Smooth muscle cell of the brain vasculature (primary cell): ENCODE measurements at regions not wholly inside any gene's neighbourhood (a gene's known extent, or its start where the extent isn't known, plus 50 kb on each side); places are given as distances from the start of the nearest gene placed in this dataset.
"Not testable (repeated sequence)": the region's sequence is repeated elsewhere in the genome, so short reads cannot be mapped to it uniquely, and the experiment has no call there.

Experiments
- DNase-seq: peaks from one replicate; pipeline ENCODE4 v3.0.0-alpha.2; 2012; ENCODE audit warnings: low read depth, low spot score

DNA sequence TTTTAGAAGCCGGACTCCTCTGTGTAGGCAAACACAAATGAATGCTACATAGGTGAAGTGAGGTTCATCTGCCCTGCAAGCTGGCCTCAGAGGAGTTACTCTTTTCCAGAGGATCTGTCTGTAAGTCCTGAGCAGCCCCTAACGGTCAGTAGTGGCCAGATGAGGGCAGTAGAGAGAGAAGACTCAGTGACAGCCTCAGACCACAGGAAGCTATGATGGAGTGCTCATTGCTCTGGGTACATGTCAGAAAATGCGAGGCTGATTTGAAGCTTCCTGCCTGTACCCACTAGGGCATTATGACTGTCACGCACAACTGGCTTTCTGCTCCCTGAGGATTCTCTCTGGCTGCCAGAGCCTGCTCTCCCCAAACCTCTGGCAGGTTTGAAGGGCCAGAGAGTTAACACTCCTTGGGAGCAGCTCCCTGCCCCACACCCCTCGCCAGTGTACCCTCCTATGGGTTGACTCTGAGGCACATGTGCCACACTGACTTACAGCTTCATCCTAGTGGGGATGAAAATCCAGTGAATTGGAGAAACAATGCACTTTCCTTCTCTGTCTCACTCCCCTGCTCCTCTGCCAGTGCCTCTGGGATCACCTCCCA is 141.5 kb downstream of the GABRG2 start:
- no peak for DNase-seq

DNA sequence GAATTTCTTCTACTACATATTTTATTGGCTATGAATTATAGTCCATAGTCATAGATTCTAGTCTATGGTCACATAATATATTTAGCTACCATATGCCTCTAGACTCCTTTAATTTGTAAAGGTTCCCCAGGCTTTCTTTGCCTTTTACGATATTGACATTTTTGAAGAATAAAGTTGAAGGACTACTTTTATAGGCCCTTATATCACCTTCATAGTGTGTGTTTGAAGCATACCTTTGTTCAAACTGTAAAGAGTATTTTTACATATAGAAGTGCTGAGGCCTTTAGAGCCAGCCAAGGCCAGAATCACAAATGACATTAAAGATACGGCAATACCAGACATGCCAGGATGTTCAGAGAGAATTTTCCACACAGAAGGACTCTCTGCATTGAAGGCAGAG is 147.0 kb downstream of the GABRG2 start:
- DNase-seq = no peak

DNA sequence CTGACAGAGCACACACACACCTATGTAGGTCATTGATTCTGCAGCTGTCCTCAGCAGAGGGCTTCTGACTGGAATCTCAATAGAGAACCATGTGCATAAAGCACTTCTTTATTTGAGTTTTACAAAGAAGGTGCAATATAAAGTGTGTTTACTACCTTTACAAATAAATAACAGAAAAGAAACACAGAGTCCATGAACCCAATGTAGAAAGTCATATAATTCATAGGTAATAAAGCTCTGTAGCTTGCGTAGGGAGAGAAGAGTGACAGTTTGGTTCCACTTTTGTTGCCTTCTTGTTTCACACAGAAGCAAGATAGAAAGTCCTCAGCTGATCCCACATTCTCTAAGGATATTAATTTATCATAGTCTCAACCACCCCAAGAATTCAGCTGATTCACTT is 149.5 kb downstream of the GABRG2 start:
- DNase-seq = no peak

DNA sequence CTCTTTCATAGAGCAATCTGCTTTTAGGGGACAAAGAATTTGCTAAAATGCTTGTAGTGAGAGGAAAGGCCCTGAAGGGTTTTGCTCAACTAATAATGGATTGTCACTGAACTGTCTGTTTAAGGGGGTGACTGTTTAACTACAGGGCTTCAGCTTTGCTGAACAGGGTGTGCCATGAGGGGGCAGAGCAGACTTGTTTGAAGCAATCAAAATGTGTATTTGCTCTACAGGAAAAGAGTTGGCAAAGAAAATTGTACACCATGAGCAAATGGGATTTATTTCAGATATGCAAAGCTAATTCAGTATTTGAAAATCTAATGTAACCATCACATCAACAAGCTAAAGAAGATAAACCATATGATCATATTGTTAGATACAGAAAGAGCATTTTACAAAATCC is 154.3 kb downstream of the GABRG2 start:
- no peak for DNase-seq

GRCh38 chr5:162227075-162227474 is 159.5 kb downstream of the GABRG2 start:
- DNase-seq = no peak

- DNase-seq = no peak
Observed at GRCh38 chr5:162230348-162230747, 162.8 kb downstream of the GABRG2 start.

DNA sequence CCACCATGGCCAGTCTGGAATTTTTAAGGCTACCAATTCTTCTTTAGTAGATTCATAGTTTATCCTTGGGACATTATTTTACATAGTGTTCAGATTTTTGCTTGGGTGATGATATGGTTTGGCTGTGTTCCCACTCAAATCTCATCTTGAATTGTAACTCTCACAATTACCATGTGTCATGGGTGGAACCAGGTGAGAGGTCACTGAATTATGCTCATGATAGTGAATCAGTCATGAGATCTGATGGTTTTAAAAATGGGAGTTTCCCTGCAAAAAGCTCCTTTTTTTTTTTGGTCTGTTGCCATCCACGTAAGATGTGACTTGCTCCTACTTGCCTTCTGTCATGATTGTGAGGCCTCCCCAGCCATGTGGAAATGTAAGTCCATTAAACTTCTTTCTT is 163.9 kb downstream of the GABRG2 start:
- no peak for DNase-seq

- no peak for DNase-seq
Observed at GRCh38 chr5:162240734-162241133, 173.2 kb downstream of the GABRG2 start.

GRCh38 chr5:162242416-162242815 is 174.8 kb downstream of the GABRG2 start:
- no peak for DNase-seq

GRCh38 chr5:162243651-162244050 is 176.1 kb downstream of the GABRG2 start:
- no peak for DNase-seq

DNA sequence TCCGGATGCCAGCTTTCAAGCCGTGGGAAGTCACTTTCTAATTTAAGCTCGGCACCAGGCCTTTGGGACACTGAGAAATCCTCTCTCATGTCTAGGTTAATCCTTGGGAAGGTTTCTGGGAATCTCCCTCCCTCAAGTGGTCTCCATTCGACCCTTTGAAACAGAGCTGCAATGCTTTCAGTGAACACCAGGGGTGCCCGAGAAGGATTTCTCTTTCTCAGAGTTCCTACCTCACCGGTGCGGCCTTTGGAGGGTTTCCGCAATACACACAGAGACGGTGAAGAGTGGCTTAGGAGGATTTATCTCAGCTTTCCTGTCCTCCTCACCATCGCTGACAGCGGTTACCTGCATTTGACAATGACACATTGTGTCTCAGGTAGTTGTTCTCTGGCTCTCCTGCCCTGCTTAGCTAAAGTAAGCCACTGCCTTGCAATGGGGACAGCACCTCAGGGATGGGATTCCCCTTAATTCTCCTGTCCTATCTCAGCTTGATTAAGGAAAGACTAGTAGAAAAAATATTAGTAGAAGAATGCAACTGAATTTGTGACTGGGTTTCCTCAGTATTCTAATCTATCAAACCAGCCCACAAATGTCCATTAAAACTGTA is 180.6 kb downstream of the GABRG2 start:
- no peak for DNase-seq

GRCh38 chr5:162256711-162257110 is 189.1 kb downstream of the GABRG2 start:
- no peak for DNase-seq

GRCh38 chr5:162268694-162269481 is 201.3 kb downstream of the GABRG2 start:
- no peak for DNase-seq

GRCh38 chr5:162272417-162272816 is 204.8 kb downstream of the GABRG2 start:
- DNase-seq = no peak

GRCh38 chr5:162274679-162275078 is 207.1 kb downstream of the GABRG2 start:
- DNase-seq = no peak

DNA sequence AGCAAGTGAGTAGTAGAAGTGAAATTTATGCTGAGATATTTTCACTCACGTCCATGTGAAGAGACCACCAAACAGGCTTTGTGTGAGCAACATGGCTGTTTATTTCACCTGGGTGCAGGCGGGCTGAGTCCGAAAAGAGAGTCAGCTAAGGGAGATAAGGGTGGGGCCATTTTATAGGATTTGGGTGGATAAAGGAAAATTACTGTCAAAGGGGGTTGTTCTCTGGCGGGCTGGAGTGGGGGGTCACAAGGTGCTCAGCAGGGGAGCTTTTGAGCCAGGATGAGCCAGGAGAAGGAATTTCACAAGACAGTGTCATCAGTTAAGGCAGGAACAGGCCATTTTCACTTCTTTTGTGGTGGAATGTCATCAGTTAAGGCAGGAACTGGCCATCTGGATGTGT is 207.8 kb downstream of the GABRG2 start:
- not testable (repeated sequence) for DNase-seq

DNA sequence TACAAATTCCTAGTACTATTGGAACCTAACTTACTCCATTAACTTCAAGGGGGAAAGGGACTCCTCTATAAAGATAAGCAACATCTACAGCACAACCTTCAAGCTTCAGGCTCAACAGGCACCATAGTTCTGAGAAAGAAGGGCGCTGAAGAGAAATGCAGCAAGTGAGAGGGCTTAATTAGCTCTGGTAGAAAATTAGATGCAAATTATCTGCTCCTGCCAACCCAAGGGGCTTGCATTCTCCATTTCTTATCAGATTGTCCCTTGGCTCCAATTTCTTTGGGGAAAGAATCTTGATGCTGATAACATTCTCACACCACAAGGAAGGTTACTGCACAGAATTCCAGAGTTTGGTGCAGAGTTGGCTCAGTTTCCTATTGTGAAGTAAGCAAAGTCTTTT is 214.6 kb downstream of the GABRG2 start:
- DNase-seq = no peak

DNA sequence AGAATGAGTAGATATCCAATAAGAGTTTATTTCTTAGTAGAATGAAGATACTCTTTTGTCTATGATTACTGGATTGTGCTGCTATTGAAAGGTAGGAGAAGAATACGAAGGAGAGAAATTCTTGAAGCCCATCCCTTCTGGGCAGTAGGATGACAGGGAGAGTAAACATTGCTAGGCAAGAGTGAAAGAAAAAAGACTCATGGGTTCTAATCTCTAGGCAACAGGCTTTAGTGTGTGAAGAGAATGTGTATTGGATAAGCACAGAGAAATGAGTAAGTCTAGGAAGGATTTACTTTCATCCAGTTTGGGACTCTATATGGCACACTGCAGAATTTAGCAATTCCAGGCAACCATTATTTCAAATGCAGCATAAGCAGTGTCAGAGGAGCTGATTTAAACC is 216.0 kb downstream of the GABRG2 start:
- no peak for DNase-seq

- no peak for DNase-seq
Observed at GRCh38 chr5:162288647-162289296, 221.2 kb downstream of the GABRG2 start.

GRCh38 chr5:162289489-162289888 is 221.9 kb downstream of the GABRG2 start:
- DNase-seq = no peak

GRCh38 chr5:162299793-162300192 is 232.2 kb downstream of the GABRG2 start:
- no peak for DNase-seq

DNA sequence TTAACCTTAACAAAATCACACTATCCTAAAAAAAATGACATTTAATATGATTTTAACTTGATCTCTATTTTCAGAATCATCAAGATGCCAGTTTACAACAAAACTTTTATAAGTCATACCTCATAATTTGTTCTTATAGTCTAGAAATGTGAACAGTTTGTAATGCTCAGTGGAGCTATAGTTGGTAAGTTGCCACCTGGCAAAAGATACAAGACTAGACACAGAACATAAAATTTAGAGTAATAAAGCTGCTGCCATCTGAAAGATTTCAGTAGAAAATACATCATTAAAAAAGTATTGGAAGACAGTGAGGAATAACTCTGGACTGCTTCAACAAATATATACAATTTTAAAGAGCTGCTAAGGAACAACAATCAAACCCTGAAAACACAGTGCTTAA is 233.8 kb downstream of the GABRG2 start:
- no peak for DNase-seq

DNA sequence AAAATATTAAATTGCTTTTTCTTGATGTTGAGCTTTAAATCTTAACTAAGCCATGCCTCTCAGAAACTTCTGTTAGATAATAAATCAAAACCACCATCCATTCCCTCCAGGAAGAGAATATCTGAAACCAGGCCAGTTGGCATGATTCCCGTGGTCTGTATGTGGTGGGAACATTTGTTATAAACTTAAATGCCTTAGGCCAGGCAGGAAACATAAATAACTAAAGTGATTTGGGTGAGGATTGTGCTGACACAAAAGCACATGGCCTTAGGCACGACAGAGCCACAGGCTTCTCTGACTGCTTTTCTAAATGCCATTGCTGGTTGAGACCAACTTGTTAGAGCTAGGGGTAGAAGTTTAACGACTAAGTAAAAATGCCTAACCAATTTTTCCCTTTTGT is 255.9 kb downstream of the GABRG2 start:
- DNase-seq = no peak
